ENCODE measurements at regions not wholly inside any gene's neighbourhood (a gene's known extent, or its start where the extent isn't known, plus 50 kb on each side); places are given as distances from the start of the nearest gene placed in this dataset.

GRCh38 chr5:164336276-164336675 lies 830.9 kb downstream of the MAT2B start:
- TF ChIP-seq POLR2A (IDR thresholded peaks at IDR 0.05) (no peak), CTCF (IDR thresholded peaks at IDR 0.05) (no peak)
